Vagina (tissue), 2 donors: ENCODE measurements at regions not wholly inside any gene's neighbourhood (a gene's known extent, or its start where the extent isn't known, plus 50 kb on each side); places are given as distances from the start of the nearest gene placed in this dataset.

ENCODE experiments used
- POLR2A ChIP-seq, 2 donors: fragments of 450-650 bp; IDR thresholded peaks; one replicate each; pipeline ENCODE4 v1.6.1; 2017; ENCODE audit warnings: antibody characterized with exemption in 2 of 2, mild to moderate bottlenecking in 2 of 2, moderate library complexity in 2 of 2
- POLR2AphosphoS5 ChIP-seq, 2 donors: sonication (generic); formaldehyde crosslinking; IDR thresholded peaks; one replicate each; pipeline ENCODE4 v1.9.0; 2017; ENCODE audit warnings: antibody characterized with exemption in 2 of 2, mild to moderate bottlenecking in 2 of 2, low read depth in 1 of 2; ENCODE audit not compliant: insufficient read depth in 1 of 2
- TF ChIP-seq, protein P1 (sequence below), 3 experiments: fragments of 450-650 bp in 2 of 3; fragments of 200-600 bp in 1 of 3; sonication (generic) in 1 of 3; IDR thresholded peaks; one replicate each; pipeline ENCODE4 v1.5.1; 2017 to 2019; ENCODE audit warnings: antibody characterized with exemption in 3 of 3, mild to moderate bottlenecking in 2 of 3, moderate library complexity in 2 of 3

DNA sequence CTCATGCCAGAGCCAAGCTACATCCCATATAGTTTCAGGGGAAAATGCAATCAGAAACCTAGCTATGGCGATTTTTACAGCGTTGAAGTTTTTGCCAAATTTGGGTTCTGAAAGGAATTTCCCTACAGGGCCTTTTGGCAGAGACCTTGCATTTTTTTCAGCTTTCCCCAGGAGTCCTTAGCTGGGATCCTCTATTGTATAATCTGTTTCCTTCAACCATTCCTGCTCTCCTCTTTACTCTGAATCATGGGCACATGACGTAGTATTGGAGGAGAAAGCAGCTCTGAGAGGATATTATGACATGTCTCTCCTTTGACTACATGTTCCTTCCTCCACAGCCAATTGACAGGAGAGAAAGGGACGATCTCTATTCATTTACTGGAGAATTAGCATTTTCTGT, 118.5 kb upstream of the ERCC6L2 start:
- TF ChIP-seq POLR2AphosphoS5 (IDR thresholded peaks at IDR 0.05; ENCODE audit: insufficient read depth in 1 of 2, low read depth in 1 of 2) (no peak), POLR2A (IDR thresholded peaks at IDR 0.05) (no peak)
- TF ChIP-seq, protein P1, sequence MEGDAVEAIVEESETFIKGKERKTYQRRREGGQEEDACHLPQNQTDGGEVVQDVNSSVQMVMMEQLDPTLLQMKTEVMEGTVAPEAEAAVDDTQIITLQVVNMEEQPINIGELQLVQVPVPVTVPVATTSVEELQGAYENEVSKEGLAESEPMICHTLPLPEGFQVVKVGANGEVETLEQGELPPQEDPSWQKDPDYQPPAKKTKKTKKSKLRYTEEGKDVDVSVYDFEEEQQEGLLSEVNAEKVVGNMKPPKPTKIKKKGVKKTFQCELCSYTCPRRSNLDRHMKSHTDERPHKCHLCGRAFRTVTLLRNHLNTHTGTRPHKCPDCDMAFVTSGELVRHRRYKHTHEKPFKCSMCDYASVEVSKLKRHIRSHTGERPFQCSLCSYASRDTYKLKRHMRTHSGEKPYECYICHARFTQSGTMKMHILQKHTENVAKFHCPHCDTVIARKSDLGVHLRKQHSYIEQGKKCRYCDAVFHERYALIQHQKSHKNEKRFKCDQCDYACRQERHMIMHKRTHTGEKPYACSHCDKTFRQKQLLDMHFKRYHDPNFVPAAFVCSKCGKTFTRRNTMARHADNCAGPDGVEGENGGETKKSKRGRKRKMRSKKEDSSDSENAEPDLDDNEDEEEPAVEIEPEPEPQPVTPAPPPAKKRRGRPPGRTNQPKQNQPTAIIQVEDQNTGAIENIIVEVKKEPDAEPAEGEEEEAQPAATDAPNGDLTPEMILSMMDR (IDR thresholded peaks at IDR 0.05): no peak
